Glutamatergic neuron (in vitro differentiated cells): ENCODE measurements at regions not wholly inside any gene's neighbourhood (a gene's known extent, or its start where the extent isn't known, plus 50 kb on each side); places are given as distances from the start of the nearest gene placed in this dataset.

Source experiments
- DNase-seq: peaks from one replicate; pipeline ENCODE4 v3.0.0; 2022
- H3K27ac Mint-ChIP-seq: one replicate; pipeline ENCODE4 v1.8.0; 2020; ENCODE audit warnings: mild to moderate bottlenecking, mixed read lengths, inconsistent platforms; ENCODE audit not compliant: unreplicated experiment
- H3K27me3 Mint-ChIP-seq: one replicate; pipeline ENCODE4 v1.8.0; 2020; ENCODE audit warnings: mild to moderate bottlenecking, moderate library complexity, mixed read lengths, inconsistent platforms; ENCODE audit not compliant: unreplicated experiment
- H3K36me3 Mint-ChIP-seq: one replicate; pipeline ENCODE4 v1.8.0; 2020; ENCODE audit warnings: mild to moderate bottlenecking, mixed read lengths, inconsistent platforms; ENCODE audit not compliant: unreplicated experiment
- H3K4me1 Mint-ChIP-seq: one replicate; pipeline ENCODE4 v1.8.0; 2020; ENCODE audit warnings: mild to moderate bottlenecking, low read depth, mixed read lengths, inconsistent platforms; ENCODE audit not compliant: unreplicated experiment
- H3K4me3 Mint-ChIP-seq: one replicate; pipeline ENCODE4 v1.8.0; 2020; ENCODE audit warnings: mild to moderate bottlenecking, mixed read lengths, inconsistent platforms; ENCODE audit not compliant: unreplicated experiment
- H3K9me3 Mint-ChIP-seq: one replicate; pipeline ENCODE4 v1.8.0; 2020; ENCODE audit warnings: mild to moderate bottlenecking, moderate library complexity, mixed read lengths, inconsistent platforms; ENCODE audit not compliant: unreplicated experiment
- TF ChIP-seq, protein P1 (sequence below): fragments of 200-600 bp; sonication (generic); IDR thresholded peaks from one replicate; pipeline ENCODE4 v1.5.0; 2021; ENCODE audit not compliant: partially characterized antibody, unreplicated experiment

DNA sequence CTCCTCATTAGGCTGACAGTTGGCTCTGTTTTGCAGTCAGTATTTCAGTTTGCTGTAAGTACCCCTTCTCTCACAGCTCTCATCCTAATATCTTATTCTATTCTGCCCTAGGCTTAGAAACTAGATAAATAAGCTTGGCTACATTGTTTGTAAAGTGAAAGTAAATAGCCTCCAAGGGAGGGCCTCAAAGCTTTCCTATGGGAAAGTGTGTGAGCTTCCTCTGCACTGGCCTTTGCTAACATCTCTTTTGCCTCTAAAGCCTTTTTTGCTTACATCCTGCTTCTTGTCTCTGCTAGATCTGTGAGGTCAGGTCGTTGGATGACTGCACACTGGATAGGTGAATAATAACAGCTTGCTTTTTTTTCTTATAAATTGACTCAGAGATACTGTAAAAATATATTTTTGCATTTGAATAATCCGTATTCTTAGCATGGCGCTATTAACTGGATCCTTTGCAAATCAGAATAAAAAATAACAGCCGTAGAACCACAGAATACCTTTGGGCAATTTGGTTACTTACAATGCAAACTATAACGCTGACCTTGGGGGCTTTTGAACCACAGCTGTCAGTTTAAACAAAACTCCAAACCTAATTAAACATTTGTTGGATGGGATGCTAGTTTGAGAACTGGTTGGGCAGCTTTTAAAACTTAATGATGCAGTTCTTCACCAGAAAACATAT, 55.1 kb downstream of the TTC6 start:
- no peaks in the 10 kb centered on the region for H3K36me3 Mint-ChIP-seq
- H3K4me3 Mint-ChIP-seq, result no peak overlapping the region
- peaks cover 1% of the 10 kb centered on the region for H3K9me3 Mint-ChIP-seq
- no peaks in the 10 kb centered on the region for H3K27me3 Mint-ChIP-seq
- no peaks in the 10 kb centered on the region for H3K4me1 Mint-ChIP-seq
- H3K27ac Mint-ChIP-seq, result no peak overlapping the region
- TF ChIP-seq, protein P1, sequence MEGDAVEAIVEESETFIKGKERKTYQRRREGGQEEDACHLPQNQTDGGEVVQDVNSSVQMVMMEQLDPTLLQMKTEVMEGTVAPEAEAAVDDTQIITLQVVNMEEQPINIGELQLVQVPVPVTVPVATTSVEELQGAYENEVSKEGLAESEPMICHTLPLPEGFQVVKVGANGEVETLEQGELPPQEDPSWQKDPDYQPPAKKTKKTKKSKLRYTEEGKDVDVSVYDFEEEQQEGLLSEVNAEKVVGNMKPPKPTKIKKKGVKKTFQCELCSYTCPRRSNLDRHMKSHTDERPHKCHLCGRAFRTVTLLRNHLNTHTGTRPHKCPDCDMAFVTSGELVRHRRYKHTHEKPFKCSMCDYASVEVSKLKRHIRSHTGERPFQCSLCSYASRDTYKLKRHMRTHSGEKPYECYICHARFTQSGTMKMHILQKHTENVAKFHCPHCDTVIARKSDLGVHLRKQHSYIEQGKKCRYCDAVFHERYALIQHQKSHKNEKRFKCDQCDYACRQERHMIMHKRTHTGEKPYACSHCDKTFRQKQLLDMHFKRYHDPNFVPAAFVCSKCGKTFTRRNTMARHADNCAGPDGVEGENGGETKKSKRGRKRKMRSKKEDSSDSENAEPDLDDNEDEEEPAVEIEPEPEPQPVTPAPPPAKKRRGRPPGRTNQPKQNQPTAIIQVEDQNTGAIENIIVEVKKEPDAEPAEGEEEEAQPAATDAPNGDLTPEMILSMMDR, result no peak
- DNase-seq, result no peak

DNA sequence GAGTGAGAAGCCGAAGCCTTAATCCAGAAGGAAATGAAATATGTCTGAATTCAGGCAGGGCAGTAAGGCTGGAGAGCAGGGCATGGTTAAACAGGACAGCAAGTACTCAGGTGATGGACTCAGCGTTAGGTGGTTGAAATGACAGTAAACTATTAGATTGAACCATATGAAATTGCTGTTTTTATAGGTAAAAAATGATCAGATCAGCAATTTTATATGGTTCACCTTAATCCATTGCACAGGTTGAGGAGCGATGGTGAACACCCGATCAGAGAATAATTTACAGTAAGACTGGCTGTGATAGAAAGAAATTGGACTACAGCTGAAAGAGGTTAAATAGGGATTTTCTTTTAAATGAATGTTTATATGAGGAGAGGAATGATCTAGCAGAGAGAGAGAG, 56.6 kb downstream of the TTC6 start:
- Mint-ChIP-seq H3K4me1 (peaks cover 3% of the 10 kb centered on the region), H3K27ac (no peak overlapping the region), H3K4me3 (no peak overlapping the region), H3K9me3 (peaks cover 3% of the 10 kb centered on the region), H3K27me3 (no peaks in the 10 kb centered on the region), H3K36me3 (no peaks in the 10 kb centered on the region)
- no peak for DNase-seq
- TF ChIP-seq, protein P1, result no peak

DNA sequence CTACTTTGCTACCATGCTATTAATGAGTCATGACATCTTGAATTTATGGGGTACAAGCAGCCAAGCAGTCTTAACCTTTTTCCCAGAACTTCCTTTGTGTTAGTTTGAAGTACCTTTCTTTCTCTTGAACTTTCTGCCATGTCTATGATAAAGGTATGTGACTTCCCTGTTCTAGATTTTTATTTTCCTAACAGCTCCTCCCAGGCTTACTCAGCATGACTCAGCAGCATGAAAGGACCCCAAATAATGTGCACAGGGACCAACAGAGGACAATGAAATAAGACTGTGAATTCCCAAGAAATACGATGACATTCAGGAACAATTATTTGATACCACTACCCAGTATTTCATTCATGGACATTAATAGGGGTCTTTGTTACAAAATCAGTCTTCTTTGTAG, 60.0 kb downstream of the TTC6 start:
- TF ChIP-seq, protein P1, result no peak

DNA sequence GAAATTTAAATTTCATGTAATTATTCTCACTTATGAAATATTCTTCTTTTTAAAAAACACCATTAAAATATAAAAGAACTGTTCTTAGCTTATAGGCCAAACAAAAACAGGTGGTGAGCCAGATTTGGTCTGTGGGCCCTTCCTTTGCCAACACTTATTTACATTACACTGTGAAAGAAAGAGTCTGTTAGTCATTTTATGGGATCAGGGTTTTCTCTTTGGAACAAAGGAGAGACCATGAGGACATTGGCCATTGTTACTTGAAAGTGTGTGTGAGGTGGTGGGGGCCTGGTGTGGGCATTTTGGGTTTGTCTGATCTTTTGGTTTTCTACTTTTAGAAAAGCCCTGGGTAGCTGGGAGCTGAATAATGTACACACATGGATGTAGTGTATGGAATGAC, 62.7 kb downstream of the TTC6 start:
- TF ChIP-seq, protein P1, result no peak
- no peak for DNase-seq
- H3K4me3 Mint-ChIP-seq, result no peak overlapping the region
- H3K9me3 Mint-ChIP-seq, result peaks cover 6% of the 10 kb centered on the region
- H3K27me3 Mint-ChIP-seq, result no peaks in the 10 kb centered on the region
- peaks cover 3% of the 10 kb centered on the region for H3K4me1 Mint-ChIP-seq
- peaks cover 18% of the 10 kb centered on the region for H3K36me3 Mint-ChIP-seq
- no peak overlapping the region for H3K27ac Mint-ChIP-seq

More for the DNA sequence above, 60.0 kb downstream of the TTC6 start:
- peaks cover 6% of the 10 kb centered on the region for H3K36me3 Mint-ChIP-seq
- no peak overlapping the region for H3K27ac Mint-ChIP-seq
- peaks cover 3% of the 10 kb centered on the region for H3K4me1 Mint-ChIP-seq
- peaks cover 3% of the 10 kb centered on the region for H3K9me3 Mint-ChIP-seq
- no peaks in the 10 kb centered on the region for H3K27me3 Mint-ChIP-seq
- H3K4me3 Mint-ChIP-seq, result no peak overlapping the region
- no peak for DNase-seq

DNA sequence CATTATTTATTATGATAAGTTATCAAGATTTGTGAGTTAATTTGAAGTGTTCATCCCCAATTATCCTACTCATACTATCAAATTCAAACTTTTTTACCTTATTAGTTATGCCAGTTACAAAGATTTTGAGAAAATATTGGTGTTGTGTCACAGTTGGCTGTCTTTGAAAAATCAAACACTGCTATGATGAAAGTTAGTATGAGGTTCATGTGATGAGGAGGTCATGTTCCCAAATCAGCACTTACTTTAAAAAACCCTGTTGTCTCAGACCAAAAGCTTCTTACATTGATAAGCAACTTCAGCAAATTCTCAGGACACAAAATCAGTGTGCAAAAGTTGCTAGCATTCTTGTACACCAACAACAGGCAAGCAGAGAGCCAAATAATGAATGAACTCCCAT, 68.1 kb downstream of the TTC6 start:
- H3K27me3 Mint-ChIP-seq, result no peaks in the 10 kb centered on the region
- no peak overlapping the region for H3K27ac Mint-ChIP-seq
- TF ChIP-seq, protein P1, result no peak
- H3K4me3 Mint-ChIP-seq, result no peak overlapping the region
- DNase-seq, result no peak
- peaks cover 4% of the 10 kb centered on the region for H3K9me3 Mint-ChIP-seq
- no peaks in the 10 kb centered on the region for H3K4me1 Mint-ChIP-seq
- H3K36me3 Mint-ChIP-seq, result peaks cover 18% of the 10 kb centered on the region
